Ammon's horn (tissue), 1 donor: ENCODE measurements at regions not wholly inside any gene's neighbourhood (a gene's known extent, or its start where the extent isn't known, plus 50 kb on each side); places are given as distances from the start of the nearest gene placed in this dataset.

Source experiments
- DNase-seq: peaks from one replicate; pipeline ENCODE4 v3.0.0-alpha.2; 2016; ENCODE audit warnings: low spot score

- DNase-seq: peak; percentile 3
These were observed 450.4 kb upstream of the CTNND2 start for GRCh38 chr5:12354686-12355085.

- DNase-seq: no peak
These were observed 439.3 kb upstream of the CTNND2 start for GRCh38 chr5:12343558-12343957.

DNA sequence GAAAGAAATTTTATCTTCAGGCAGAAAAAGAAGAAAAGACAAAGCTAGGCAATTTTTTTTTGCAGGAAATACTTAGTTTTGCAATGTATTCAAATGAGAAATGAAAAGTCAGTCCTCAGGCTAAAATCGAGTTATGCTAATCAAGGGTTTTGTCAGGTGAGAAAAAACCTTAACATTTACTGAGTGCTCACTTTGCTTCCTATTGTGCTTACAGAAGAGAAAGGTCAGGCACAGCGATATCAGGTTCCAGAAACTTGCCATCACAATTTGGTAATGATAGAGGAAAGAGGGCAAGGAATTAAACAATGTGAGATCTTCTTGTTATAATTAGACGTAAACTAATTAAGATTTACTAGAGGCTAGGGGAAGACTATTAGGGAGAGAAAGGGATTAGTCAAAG is 431.7 kb upstream of the CTNND2 start:
- DNase-seq: no peak

DNA sequence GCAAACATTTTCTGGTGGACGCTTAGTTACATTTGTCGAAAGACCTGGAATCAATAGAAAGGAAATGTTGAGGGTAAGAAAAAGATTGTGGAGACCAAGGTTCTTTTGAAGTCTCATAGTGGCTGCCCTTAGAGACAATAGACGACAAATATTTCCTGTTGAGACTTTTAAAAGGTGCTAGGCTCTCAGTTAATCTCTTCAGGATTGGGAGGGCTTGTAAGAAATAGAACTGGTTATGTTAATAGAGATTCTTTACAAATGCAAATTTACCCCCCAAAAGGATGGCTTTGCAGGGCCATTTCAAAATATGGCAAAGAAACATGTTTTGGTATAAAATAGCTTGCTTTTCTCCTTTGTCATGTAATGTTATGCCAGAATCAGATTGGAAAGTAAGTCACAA is 428.2 kb upstream of the CTNND2 start:
- DNase-seq: no peak

DNA sequence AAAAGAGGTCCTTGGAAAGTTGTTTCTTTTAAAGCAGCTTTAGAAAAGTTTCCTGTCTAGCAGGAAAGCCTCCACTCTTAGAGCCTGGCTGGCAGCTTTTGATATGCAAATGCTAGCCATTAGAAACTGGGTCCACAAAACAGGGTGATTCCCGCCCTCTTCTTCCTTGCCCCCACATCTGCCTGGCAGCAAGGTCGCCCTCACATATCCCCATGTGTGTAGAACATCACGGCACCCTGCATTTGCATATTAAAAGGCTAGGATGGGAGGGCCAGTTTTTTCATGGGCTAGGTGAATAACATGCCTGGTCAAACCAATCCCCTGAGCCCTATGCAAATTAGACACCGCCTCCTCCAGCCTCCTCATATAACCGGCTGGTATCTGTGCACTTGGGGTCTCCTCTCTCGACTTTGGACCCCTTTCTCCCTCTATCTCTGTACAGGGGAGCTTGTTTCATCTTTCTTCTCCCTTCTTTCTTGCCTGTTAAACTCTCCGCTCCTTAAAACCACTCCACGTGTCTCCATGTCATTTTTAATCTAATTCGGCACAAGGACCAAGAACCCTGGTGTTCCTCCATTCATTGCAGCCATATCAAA is 426.8 kb upstream of the CTNND2 start:
- DNase-seq: no peak

DNA sequence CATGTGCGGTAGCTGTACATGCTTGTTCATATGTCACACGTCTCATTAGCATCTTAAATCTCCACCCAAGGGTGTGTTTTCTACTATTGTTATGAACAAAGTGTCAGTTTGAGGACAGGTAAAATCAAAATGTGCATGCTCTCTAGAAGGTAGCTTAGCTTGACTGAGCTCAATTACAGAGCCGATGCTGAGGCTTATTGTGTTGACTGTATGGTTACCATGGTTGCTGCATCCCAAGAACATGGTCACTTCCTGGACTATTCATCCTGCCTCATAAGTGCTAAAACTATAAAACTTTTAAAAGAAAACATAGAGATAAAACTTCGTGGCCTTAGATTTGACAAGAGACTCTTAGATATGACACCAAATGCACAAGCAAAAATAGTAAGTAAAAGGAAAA is 426.1 kb upstream of the CTNND2 start:
- no peak for DNase-seq

- DNase-seq: no peak
These were observed 419.5 kb upstream of the CTNND2 start for GRCh38 chr5:12323637-12324229.

DNA sequence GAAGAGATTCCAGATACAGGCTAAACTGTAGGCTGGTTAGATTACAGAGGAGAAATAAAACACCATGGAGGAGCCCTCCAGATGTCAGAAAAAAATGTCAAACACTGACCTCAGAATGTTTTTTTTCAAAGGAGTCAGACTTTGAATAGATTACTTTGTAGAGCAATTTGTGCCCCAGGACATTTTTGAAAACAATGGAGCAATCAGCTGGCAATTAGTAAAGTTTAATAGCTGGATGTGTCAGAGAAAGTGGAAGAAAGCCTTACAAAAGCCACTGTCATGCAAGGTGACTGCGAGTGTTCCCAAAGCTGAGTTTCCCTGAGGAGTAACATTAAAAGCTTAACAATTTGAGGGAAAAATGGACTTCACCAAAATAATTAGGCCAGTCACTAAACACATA is 417.8 kb upstream of the CTNND2 start:
- no peak for DNase-seq

DNA sequence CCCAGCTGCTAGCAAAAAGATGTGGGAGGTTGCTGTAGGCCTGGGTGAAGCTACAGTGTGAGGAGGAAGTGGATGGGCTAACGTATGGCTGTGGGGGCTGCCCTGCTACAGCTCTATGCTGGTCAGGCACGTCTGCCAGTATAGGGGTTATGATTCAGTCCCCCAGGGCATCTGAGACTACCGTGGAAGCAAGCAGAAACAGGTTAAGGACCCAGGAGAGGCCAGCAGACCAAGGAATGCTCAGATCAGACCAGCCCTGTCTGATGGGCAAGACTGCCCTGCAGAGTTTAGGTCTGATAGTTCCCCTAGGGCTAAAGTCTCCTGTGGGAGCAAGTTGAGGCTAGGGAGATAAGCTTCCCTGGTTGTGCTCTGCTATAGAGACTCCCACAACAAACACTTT is 416.1 kb upstream of the CTNND2 start:
- no peak for DNase-seq

DNA sequence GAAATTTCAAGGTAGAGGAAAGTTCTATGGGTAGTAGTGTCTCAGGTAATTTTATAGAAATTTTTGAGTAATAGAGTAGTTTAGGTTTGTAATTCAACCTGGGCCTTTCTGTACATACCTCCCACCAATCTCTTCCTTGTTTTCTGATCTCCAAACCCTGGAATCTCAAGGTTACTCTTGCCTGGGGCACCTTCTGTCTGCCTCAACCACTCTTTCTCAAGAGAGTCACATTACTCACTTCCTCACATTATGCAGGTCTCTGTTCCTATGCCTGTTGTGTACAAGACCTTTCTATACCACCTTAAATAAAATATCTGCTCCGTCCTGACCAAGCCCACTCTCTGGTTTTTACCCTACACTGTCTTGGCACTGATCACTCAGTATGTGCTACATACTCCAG is 412.6 kb upstream of the CTNND2 start:
- DNase-seq: no peak

DNA sequence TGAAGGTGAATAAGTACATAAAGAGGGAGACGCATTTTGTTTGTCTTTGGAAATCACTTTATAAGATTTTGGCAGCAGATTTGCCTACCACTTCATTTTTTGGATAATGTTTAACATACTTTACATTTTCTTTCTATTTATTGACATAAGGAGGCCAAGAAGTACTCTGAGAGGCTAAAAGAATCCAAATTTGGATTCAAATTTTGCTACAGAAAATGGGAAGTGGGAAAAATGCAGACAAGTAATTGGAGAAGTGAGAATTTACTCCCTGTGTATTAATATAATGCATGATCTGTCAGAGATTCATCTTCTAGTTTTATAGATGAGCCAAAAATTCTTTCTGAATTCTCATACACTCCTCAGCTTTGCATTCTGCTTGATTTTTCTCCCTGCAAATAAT is 411.2 kb upstream of the CTNND2 start:
- DNase-seq: no peak

DNA sequence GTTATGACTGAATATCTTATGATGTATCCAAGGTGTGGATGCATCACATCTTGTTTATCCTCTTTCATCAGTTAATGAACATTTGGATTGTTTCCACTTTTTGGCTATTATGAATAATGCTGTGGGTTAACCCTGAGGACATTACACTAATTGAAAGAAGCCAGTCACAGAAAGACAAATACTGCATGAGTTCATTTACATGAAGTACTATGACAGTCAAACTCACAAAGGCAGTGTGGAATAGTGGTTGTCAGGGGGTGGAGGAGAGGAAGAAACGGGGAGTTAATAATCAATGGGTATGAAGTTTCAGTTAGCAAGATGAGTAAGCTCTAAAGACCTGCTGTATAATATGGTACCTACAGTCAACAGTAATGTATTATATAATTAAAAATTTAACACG is 409.4 kb upstream of the CTNND2 start:
- no peak for DNase-seq

- DNase-seq: no peak
These were observed 408.1 kb upstream of the CTNND2 start for GRCh38 chr5:12312343-12312742.

DNA sequence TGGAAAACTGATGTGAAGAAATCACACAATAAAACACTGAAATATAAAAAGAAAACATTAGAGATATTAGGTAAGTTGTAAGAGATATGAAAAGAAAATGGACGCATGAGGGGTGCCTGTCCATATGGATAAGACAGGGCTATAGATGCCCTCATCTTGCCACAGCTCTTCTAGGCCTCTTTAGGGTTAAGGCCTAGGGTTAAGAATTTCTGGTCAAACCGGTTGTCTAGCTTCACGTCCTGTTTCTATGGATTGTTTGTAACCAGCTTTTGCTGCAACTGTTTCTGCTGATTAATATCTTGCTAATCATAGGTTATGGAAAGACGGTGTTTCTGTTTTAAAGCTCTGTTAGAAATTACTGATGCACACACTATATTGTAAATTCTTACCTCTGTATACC is 389.9 kb upstream of the CTNND2 start:
- DNase-seq: no peak

- DNase-seq: no peak
These were observed 388.5 kb upstream of the CTNND2 start for GRCh38 chr5:12292610-12293204.

DNA sequence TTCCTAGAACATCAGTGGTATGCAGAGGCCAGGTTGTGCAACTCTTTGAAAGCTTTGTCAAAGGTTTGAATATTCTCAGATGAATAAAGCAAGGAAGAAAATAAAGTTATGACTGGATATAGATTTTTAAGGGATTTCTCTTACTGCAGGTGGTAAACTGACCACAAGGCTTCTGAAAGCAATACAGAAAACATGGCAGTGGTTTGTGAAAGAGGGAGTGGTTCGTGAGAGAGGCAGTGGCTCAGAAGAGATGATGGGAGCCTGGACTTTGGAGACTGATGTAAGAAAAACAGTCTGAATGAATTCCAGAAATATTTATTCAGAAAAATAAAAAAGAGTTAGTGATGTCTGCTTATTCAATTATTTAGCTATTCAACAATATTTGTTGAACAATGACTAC is 380.4 kb upstream of the CTNND2 start:
- DNase-seq: no peak

DNA sequence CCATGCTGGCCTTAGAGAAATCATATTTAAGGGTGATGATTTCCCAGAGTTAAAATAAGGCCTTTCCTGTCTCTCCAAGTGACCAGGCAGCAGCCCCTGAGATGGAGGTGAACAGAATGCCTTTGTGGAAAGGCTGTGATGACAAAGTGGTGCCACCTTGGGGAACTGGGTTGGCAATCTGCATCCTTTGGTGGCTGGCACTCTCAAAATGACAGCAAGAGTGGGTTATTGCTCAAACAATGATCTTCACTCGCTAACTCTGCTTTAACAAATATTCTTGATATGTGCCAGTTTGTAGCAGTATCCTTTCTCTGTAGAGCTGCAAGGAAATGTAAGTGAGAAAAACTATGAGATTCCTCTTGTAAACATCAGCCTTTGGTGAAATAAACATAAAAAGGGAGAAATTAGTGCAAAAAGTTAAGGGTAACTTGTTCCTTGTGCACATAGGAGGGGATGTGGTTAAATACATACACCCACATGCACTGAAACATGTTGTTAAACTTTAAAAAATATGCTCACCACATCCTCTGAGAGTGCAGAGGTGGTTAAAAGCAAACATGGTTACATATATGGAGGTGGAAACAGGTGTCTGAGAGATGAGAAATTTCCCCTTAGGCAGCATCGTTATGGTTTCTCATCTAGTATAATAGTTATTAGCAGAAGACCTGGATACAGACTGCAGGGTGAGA is 373.4 kb upstream of the CTNND2 start:
- DNase-seq: no peak

- no peak for DNase-seq
These were observed 370.0 kb upstream of the CTNND2 start for GRCh38 chr5:12274236-12274635.

- DNase-seq: no peak
These were observed 368.1 kb upstream of the CTNND2 start for GRCh38 chr5:12272389-12272788.

- no peak for DNase-seq
These were observed 366.7 kb upstream of the CTNND2 start for GRCh38 chr5:12270914-12271313.

DNA sequence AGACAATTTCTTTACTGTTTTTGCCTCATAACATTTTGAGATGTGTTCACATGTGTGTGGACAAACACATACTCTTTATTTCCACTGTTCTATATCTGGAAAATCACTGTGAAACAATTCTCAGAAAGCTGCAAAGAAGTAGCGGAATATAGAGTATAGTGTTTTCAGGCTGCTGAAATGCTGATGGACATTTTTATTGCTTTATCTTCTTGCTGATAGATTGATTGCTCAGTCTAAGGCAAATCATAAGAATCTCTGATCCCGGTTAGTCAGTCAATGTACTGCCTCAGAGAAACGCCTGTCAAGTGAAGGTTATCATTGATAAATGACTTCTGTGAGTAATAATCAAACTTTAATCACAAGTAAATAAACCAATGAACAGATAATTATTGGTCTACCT is 364.9 kb upstream of the CTNND2 start:
- no peak for DNase-seq

GRCh38 chr5:12258549-12258948 is 354.3 kb upstream of the CTNND2 start:
- DNase-seq: no peak

- no peak for DNase-seq
These were observed 346.2 kb upstream of the CTNND2 start for GRCh38 chr5:12250454-12250853.
